ENCODE measurements at regions not wholly inside any gene's neighbourhood (a gene's known extent, or its start where the extent isn't known, plus 50 kb on each side); places are given as distances from the start of the nearest gene placed in this dataset.

DNA sequence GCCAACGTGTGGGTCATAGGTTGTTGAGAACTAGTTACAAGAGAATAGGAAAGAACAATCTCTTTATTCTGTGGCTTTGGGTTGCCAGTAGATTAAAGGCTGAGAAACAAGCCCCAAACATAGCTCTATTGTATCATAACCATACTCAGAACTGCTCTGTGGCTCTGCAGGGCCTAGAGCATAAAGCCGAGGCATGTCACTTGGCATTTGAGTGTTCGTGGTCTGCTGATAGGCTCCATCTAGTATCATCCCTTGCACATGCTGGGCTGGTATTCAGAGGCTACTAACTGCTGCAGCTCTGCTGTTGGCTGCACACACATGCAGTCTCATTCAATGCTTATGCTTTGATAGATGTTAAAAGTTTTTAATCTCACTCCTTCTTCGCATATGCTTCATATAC, 157.9 kb downstream of the OGFRL1 start:
- Histone ChIP-seq H3K27ac (ENCODE audit: low read length) (no peak overlapping the region), H3K36me3 (ENCODE audit: insufficient read depth, low read depth, low read length) (no peaks in the 10 kb centered on the region), H3K9ac (ENCODE audit: low read depth, low read length) (no peak overlapping the region), H3K4me1 (ENCODE audit: insufficient read depth, low read length) (no peaks in the 10 kb centered on the region; the same call in 1 of the 2 replicates), H3K9me3 (ENCODE audit: insufficient read depth, low read depth, low read length) (no peaks in the 10 kb centered on the region), H3K4me3 (ENCODE audit: low read length) (no peak overlapping the region), H3K27me3 (ENCODE audit: insufficient read depth, low read length) (no peaks in the 10 kb centered on the region)

DNA sequence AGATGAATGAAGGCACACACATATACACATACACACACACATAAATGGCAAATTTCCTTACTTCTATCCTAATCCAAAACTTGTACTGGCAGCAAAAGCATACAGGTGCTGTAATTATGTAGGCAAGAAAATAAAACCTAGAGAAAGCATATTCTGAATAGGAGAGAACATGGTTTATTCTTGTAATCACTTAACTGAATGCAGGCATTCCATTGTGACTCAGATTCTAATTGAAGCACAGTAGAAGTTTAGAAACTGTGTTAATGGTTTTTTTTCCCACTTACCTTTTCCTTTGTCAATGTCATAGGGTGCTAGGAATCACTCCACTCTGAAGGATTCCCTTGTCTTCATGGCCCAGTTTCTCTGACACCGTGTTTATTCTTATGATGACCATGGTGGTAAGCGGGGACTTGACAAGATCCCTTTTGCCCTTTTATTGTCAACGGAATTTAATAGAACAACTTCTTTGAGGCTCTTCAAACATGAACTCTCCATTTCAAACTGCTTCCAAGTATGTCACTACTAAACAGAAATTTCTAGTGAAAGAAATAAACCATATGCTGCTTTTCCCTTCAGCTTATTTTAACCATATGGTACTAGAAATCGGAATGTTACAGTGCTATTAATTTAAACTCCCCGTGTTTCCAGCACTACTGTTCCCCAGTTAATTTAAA, 164.2 kb downstream of the OGFRL1 start:
- Histone ChIP-seq H3K36me3 (ENCODE audit: insufficient read depth, low read depth, low read length) (no peaks in the 10 kb centered on the region), H3K4me3 (ENCODE audit: low read length) (no peak overlapping the region), H3K27ac (ENCODE audit: low read length) (no peak overlapping the region), H3K9me3 (ENCODE audit: insufficient read depth, low read depth, low read length) (no peaks in the 10 kb centered on the region), H3K27me3 (ENCODE audit: insufficient read depth, low read length) (no peaks in the 10 kb centered on the region), H3K9ac (ENCODE audit: low read depth, low read length) (no peak overlapping the region), H3K4me1 (ENCODE audit: insufficient read depth, low read length) (no peaks in the 10 kb centered on the region)

DNA sequence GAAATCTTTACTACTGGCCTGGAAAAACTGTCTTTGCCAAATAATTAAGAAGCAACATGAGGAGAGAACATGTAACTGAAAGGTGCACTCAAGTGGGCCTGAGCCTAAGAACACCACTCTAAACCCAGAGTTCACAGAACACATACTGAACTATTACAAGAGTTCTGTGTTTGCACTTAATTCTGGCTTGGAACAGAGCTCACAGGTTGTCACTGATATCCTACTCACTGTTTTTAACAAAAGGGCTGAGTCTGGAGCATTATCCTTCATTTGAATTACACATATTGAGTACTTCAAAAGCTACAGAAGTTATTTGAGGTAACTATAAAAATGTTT, 164.7 kb downstream of the OGFRL1 start:
- H3K9me3 ChIP-seq (ENCODE audit: insufficient read depth, low read depth, low read length) = no peaks in the 10 kb centered on the region
- no peak overlapping the region for H3K27ac ChIP-seq (ENCODE audit: low read length)
- H3K27me3 ChIP-seq (ENCODE audit: insufficient read depth, low read length) = no peaks in the 10 kb centered on the region
- H3K4me1 ChIP-seq (ENCODE audit: insufficient read depth, low read length) = no peaks in the 10 kb centered on the region
- no peak overlapping the region for H3K4me3 ChIP-seq (ENCODE audit: low read length)
- H3K36me3 ChIP-seq (ENCODE audit: insufficient read depth, low read depth, low read length) = no peaks in the 10 kb centered on the region
- no peak overlapping the region for H3K9ac ChIP-seq (ENCODE audit: low read depth, low read length)

DNA sequence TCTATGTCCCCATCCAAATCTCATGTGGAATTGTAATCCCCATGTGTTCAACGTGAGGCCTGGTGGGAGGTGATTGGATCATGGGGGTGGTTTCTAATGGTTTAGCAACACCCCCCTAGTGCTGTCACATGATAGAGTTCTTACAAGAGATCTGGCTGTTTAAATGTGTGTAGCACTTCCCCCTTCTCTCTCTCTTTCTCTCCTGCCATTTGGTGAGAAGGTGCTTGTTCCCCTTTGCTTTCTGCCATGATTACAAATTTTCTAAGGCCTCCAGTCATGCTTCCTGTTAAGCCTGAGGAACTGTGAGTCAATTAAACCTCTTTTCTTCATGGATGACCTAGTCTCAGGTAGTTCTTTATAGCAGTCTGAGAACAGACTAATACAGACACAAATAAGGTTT, 165.4 kb downstream of the OGFRL1 start:
- no peaks in the 10 kb centered on the region for H3K27me3 ChIP-seq (ENCODE audit: insufficient read depth, low read length)
- H3K9me3 ChIP-seq (ENCODE audit: insufficient read depth, low read depth, low read length) = no peaks in the 10 kb centered on the region
- H3K27ac ChIP-seq (ENCODE audit: low read length) = no peak overlapping the region
- no peak overlapping the region for H3K4me3 ChIP-seq (ENCODE audit: low read length)
- no peaks in the 10 kb centered on the region for H3K36me3 ChIP-seq (ENCODE audit: insufficient read depth, low read depth, low read length)
- no peaks in the 10 kb centered on the region for H3K4me1 ChIP-seq (ENCODE audit: insufficient read depth, low read length)
- no peak overlapping the region for H3K9ac ChIP-seq (ENCODE audit: low read depth, low read length)

DNA sequence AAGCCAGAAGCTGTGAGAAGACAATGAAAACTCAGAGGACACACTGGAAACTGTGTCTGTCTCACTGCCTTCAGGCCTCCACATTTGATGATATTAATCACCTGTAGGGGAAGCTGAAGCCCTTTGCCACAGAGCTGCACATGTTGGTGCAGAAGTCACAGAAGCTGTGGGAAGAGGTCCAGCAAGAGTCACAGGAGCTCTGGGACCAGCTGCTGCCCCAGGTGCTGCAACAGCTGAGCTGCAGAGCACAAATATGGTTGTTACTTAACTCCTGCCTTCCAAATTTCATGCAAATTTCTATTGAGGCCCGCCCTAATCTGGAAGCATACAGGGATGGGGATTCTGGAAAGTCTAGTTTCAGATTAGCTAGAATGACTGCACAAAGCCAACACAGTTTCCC, 169.3 kb downstream of the OGFRL1 start:
- H3K9me3 ChIP-seq (ENCODE audit: insufficient read depth, low read depth, low read length) = no peaks in the 10 kb centered on the region
- H3K9ac ChIP-seq (ENCODE audit: low read depth, low read length) = no peak overlapping the region
- H3K4me1 ChIP-seq (ENCODE audit: insufficient read depth, low read length) = no peaks in the 10 kb centered on the region
- no peaks in the 10 kb centered on the region for H3K27me3 ChIP-seq (ENCODE audit: insufficient read depth, low read length)
- no peak overlapping the region for H3K4me3 ChIP-seq (ENCODE audit: low read length)
- H3K36me3 ChIP-seq (ENCODE audit: insufficient read depth, low read depth, low read length) = no peaks in the 10 kb centered on the region
- no peak overlapping the region for H3K27ac ChIP-seq (ENCODE audit: low read length)

DNA sequence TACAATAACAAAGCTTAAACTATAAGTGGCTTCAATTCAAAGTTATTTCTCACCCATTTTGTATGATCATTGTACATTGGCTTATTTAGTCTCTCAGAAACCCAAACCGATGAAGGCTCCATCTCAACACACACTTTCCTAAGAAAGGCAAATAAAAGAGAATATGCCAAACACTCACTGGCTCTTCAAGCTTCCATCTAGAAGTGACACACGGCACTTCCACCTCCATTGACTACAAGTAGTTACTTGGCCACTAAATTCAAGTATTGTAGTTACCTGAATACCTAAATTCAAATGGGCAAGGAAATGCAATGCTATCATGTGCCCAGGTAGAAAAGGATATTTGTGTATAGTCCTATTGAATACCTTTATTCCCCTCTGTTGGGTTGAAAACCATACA, 170.6 kb downstream of the OGFRL1 start:
- Histone ChIP-seq H3K27ac (ENCODE audit: low read length) (no peak overlapping the region), H3K36me3 (ENCODE audit: insufficient read depth, low read depth, low read length) (no peaks in the 10 kb centered on the region), H3K4me1 (ENCODE audit: insufficient read depth, low read length) (no peaks in the 10 kb centered on the region), H3K9ac (ENCODE audit: low read depth, low read length) (no peak overlapping the region), H3K27me3 (ENCODE audit: insufficient read depth, low read length) (no peaks in the 10 kb centered on the region), H3K9me3 (ENCODE audit: insufficient read depth, low read depth, low read length) (no peaks in the 10 kb centered on the region), H3K4me3 (ENCODE audit: low read length) (no peak overlapping the region)

DNA sequence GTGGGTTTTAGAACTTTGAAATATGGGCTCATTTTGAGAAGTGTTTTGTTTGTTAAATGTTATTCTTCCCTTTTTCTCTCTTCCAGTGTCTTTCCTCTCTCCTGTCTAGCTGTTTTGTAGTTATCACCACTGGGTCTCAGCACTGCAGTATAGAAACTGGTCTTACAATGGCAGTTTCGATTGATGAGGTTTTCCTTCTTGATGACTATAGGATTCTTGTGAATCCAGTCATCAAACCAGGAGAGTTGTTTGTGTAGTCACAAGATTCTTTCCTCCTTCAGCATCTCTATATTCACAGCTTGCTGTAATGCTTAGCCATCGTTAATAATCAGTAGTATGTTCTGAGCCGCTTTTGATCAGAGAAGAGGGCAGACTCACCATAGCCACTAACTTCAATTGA, 172.3 kb downstream of the OGFRL1 start:
- no peak overlapping the region for H3K4me3 ChIP-seq (ENCODE audit: low read length)
- H3K4me1 ChIP-seq (ENCODE audit: insufficient read depth, low read length) = no peaks in the 10 kb centered on the region
- peaks cover 13% of the 10 kb centered on the region for H3K9me3 ChIP-seq (ENCODE audit: insufficient read depth, low read depth, low read length)
- H3K27me3 ChIP-seq (ENCODE audit: insufficient read depth, low read length) = no peaks in the 10 kb centered on the region
- no peak overlapping the region for H3K27ac ChIP-seq (ENCODE audit: low read length)
- no peaks in the 10 kb centered on the region for H3K36me3 ChIP-seq (ENCODE audit: insufficient read depth, low read depth, low read length)
- H3K9ac ChIP-seq (ENCODE audit: low read depth, low read length) = no peak overlapping the region

DNA sequence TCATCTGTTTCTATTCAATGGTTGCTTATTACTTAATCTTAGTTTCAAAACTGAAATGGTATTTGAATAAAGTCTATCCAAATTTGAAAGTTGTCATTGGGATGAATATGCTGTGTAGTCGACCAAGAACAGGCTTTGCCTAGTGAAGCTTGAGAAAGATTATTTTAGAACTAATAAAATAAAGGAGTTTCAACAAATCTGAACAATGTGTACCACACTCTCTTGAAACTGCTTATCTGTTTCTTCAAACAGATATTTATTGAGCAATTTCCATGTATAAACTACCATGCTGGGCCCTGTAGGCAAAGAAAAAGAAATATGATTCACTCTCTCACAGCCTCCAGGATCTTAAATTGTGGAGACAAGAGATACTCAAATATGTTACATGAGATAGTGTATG, 174.4 kb downstream of the OGFRL1 start:
- Histone ChIP-seq H3K36me3 (ENCODE audit: insufficient read depth, low read depth, low read length) (no peaks in the 10 kb centered on the region), H3K9me3 (ENCODE audit: insufficient read depth, low read depth, low read length) (peaks cover 13% of the 10 kb centered on the region)

DNA sequence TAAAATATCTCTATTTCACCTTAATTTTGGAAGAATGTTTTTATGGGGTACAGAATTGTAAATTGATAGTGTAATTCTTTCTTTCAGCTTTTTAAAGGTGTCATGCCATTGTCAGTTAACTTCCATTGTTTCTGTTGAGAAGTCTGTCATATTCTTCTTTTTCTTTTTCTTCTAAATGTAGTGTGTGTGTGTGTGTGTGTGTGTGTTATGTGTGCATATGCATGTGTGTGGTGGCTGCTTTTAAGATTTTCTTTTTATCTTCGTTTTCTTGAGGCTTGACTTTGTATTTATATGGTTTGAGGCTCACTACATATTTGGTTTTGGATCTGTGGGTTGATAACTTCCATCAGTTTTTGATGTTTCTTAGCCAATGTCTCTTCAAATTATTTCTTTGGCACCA, 176.5 kb downstream of the OGFRL1 start:
- no peak overlapping the region for H3K9ac ChIP-seq (ENCODE audit: low read depth, low read length)
- no peak overlapping the region for H3K4me3 ChIP-seq (ENCODE audit: low read length)
- no peaks in the 10 kb centered on the region for H3K36me3 ChIP-seq (ENCODE audit: insufficient read depth, low read depth, low read length)
- H3K27ac ChIP-seq (ENCODE audit: low read length) = no peak overlapping the region
- no peaks in the 10 kb centered on the region for H3K27me3 ChIP-seq (ENCODE audit: insufficient read depth, low read length)
- H3K4me1 ChIP-seq (ENCODE audit: insufficient read depth, low read length) = no peaks in the 10 kb centered on the region
- peaks cover 13% of the 10 kb centered on the region for H3K9me3 ChIP-seq (ENCODE audit: insufficient read depth, low read depth, low read length)

More for the DNA sequence above, 174.4 kb downstream of the OGFRL1 start:
- no peaks in the 10 kb centered on the region for H3K4me1 ChIP-seq (ENCODE audit: insufficient read depth, low read length)
- H3K27me3 ChIP-seq (ENCODE audit: insufficient read depth, low read length) = no peaks in the 10 kb centered on the region
- H3K27ac ChIP-seq (ENCODE audit: low read length) = no peak overlapping the region
- no peak overlapping the region for H3K9ac ChIP-seq (ENCODE audit: low read depth, low read length)
- no peak overlapping the region for H3K4me3 ChIP-seq (ENCODE audit: low read length)

DNA sequence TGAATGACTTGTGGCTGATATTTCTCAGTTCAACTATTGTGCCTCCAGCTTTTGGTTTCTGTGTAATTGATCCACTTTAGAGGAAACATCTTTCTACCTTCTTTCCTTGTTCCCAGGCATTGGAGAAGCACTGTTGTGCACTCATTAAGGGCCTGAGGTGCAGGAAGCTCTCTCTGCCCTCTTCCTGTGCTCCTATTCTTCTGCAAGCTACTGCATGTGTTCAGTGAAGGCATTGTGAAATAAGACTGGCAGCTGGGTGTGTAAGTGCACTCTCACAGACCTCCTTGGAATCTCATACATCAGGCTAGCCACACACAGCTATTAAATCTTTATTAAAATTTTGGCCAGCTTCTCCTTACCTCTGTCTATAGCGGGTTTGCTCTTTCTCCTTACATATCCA, 177.8 kb downstream of the OGFRL1 start:
- Histone ChIP-seq H3K4me1 (ENCODE audit: insufficient read depth, low read length) (no peaks in the 10 kb centered on the region), H3K27me3 (ENCODE audit: insufficient read depth, low read length) (no peaks in the 10 kb centered on the region)

DNA sequence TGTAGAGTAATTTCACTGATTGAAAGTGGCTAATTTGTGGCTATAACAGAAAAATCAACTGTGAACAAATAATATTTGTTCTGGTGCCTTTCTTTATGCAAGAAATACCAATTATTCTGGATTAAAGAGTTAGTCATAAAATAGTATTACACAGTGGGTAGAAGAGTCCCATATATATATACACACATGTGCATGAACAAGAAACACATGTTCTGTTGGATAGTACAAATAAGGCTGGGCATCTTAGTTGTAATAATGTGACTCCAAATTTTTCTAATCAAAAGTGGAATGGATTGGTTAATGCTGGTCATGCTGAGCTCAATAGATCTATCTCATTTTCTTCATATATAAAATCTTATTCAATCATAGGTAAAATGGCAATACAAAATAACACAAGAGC, 179.4 kb downstream of the OGFRL1 start:
- H3K27me3 ChIP-seq (ENCODE audit: insufficient read depth, low read length) = no peaks in the 10 kb centered on the region
- H3K4me3 ChIP-seq (ENCODE audit: low read length) = no peak overlapping the region
- H3K36me3 ChIP-seq (ENCODE audit: insufficient read depth, low read depth, low read length) = no peaks in the 10 kb centered on the region
- H3K4me1 ChIP-seq (ENCODE audit: insufficient read depth, low read length) = no peaks in the 10 kb centered on the region
- no peak overlapping the region for H3K27ac ChIP-seq (ENCODE audit: low read length)
- peaks cover 13% of the 10 kb centered on the region for H3K9me3 ChIP-seq (ENCODE audit: insufficient read depth, low read depth, low read length)
- no peak overlapping the region for H3K9ac ChIP-seq (ENCODE audit: low read depth, low read length)

More for the DNA sequence above, 177.8 kb downstream of the OGFRL1 start:
- H3K36me3 ChIP-seq (ENCODE audit: insufficient read depth, low read depth, low read length) = no peaks in the 10 kb centered on the region
- H3K9me3 ChIP-seq (ENCODE audit: insufficient read depth, low read depth, low read length) = peaks cover 13% of the 10 kb centered on the region
- H3K4me3 ChIP-seq (ENCODE audit: low read length) = no peak overlapping the region
- no peak overlapping the region for H3K27ac ChIP-seq (ENCODE audit: low read length)
- no peak overlapping the region for H3K9ac ChIP-seq (ENCODE audit: low read depth, low read length)

DNA sequence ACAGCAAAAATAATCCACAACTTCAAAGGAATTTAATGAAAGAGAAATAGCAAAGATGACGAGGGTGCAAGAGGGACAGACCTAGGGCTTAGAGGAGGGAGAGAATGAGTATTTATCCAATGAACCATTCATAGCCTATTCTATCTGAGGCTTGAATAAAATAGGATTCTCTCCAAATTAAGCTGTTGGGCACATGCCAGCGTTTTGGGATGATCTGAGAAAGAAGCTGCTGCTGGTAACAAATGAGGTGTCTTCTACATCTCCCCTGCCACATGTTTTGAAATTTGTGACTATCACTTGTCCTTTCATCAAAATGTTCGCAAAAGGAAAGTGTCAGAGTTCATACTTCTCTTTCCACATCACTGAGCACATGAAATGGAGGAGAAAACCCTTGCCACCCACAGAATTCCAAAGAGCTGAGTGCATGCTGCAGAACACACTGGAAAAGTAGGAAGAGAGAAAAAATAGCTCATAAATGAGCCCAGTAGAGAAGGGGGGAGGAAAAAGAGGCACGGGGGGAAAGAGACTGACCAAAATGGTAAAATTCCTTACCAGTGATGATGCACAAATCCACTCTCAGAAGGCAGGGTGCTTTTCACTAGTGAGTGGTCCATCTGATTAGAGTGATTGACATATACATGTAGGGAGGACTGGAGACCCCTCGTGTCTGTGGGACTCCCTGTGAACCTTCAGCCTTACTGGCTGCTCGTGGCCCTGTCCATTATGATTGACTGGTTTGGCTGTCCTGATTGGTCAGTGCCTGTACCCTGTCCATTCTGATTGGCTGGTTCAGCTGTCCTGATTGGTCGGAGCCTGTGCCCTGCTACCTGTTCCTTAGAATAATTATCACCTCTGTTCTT, 180.5 kb downstream of the OGFRL1 start:
- H3K4me3 ChIP-seq (ENCODE audit: low read length) = no peak overlapping the region
- H3K4me1 ChIP-seq (ENCODE audit: insufficient read depth, low read length) = no peaks in the 10 kb centered on the region
- H3K27ac ChIP-seq (ENCODE audit: low read length) = no peak overlapping the region
- H3K9me3 ChIP-seq (ENCODE audit: insufficient read depth, low read depth, low read length) = peaks cover 13% of the 10 kb centered on the region
- H3K36me3 ChIP-seq (ENCODE audit: insufficient read depth, low read depth, low read length) = no peaks in the 10 kb centered on the region
- no peaks in the 10 kb centered on the region for H3K27me3 ChIP-seq (ENCODE audit: insufficient read depth, low read length)
- H3K9ac ChIP-seq (ENCODE audit: low read depth, low read length) = no peak overlapping the region
